ENCODE measurements at regions not wholly inside any gene's neighbourhood (a gene's known extent, or its start where the extent isn't known, plus 50 kb on each side); places are given as distances from the start of the nearest gene placed in this dataset.
"Not testable (repeated sequence)": the region's sequence is repeated elsewhere in the genome, so short reads cannot be mapped to it uniquely, and the experiment has no call there.

GRCh38 chr3:109853077-109853731, 515.9 kb upstream of the DPPA4 start:
- Mint-ChIP-seq H3K36me3 (no peaks in the 10 kb centered on the region), H3K4me3 (no peak overlapping the region), H3K27ac (no peak overlapping the region), H3K27me3 (no peaks in the 10 kb centered on the region), H3K4me1 (ENCODE audit: unreplicated experiment) (no peaks in the 10 kb centered on the region), H3K9me3 (peaks cover 4% of the 10 kb centered on the region)
- TF ChIP-seq CTCF (conservative IDR thresholded peaks at IDR 0.05), result no peak
- DNase-seq (ENCODE audit: extremely low spot score, unreplicated experiment), result no peak

- no peak overlapping the region for H3K27ac Mint-ChIP-seq
- H3K27me3 Mint-ChIP-seq, result no peaks in the 10 kb centered on the region
- no peaks in the 10 kb centered on the region for H3K9me3 Mint-ChIP-seq
- no peak for DNase-seq (ENCODE audit: extremely low spot score, unreplicated experiment)
- H3K36me3 Mint-ChIP-seq, result no peaks in the 10 kb centered on the region
- no peaks in the 10 kb centered on the region for H3K4me1 Mint-ChIP-seq (ENCODE audit: unreplicated experiment)
- no peak for TF ChIP-seq CTCF (conservative IDR thresholded peaks at IDR 0.05)
- H3K4me3 Mint-ChIP-seq, result no peak overlapping the region
Measured at GRCh38 chr3:109863701-109864100, 526.4 kb upstream of the DPPA4 start.

GRCh38 chr3:109864452-109864851, 527.1 kb upstream of the DPPA4 start:
- Mint-ChIP-seq H3K27ac (no peak overlapping the region), H3K27me3 (no peaks in the 10 kb centered on the region), H3K4me1 (ENCODE audit: unreplicated experiment) (no peaks in the 10 kb centered on the region), H3K4me3 (no peak overlapping the region), H3K9me3 (no peaks in the 10 kb centered on the region), H3K36me3 (no peaks in the 10 kb centered on the region)
- no peak for TF ChIP-seq CTCF (conservative IDR thresholded peaks at IDR 0.05)
- DNase-seq (ENCODE audit: extremely low spot score, unreplicated experiment), result no peak

GRCh38 chr3:109869586-109869985, 532.2 kb upstream of the DPPA4 start:
- H3K36me3 Mint-ChIP-seq, result no peaks in the 10 kb centered on the region
- no peaks in the 10 kb centered on the region for H3K27me3 Mint-ChIP-seq
- H3K9me3 Mint-ChIP-seq, result no peaks in the 10 kb centered on the region
- no peak for DNase-seq (ENCODE audit: extremely low spot score, unreplicated experiment)
- TF ChIP-seq CTCF (conservative IDR thresholded peaks at IDR 0.05), result no peak
- H3K4me1 Mint-ChIP-seq (ENCODE audit: unreplicated experiment), result no peaks in the 10 kb centered on the region
- H3K27ac Mint-ChIP-seq, result no peak overlapping the region
- H3K4me3 Mint-ChIP-seq, result no peak overlapping the region

- no peaks in the 10 kb centered on the region for H3K27me3 Mint-ChIP-seq
- no peak overlapping the region for H3K4me3 Mint-ChIP-seq
- no peak for DNase-seq (ENCODE audit: extremely low spot score, unreplicated experiment)
- no peaks in the 10 kb centered on the region for H3K36me3 Mint-ChIP-seq
- no peak overlapping the region for H3K27ac Mint-ChIP-seq
- H3K4me1 Mint-ChIP-seq (ENCODE audit: unreplicated experiment), result no peaks in the 10 kb centered on the region
- TF ChIP-seq CTCF (conservative IDR thresholded peaks at IDR 0.05), result no peak
- H3K9me3 Mint-ChIP-seq, result no peaks in the 10 kb centered on the region
Measured at GRCh38 chr3:109874896-109875708, 537.8 kb upstream of the DPPA4 start.

- not testable (repeated sequence) for H3K9me3 Mint-ChIP-seq; H3K36me3 Mint-ChIP-seq; DNase-seq (ENCODE audit: extremely low spot score, unreplicated experiment); H3K4me3 Mint-ChIP-seq; H3K27ac Mint-ChIP-seq; H3K27me3 Mint-ChIP-seq; H3K4me1 Mint-ChIP-seq (ENCODE audit: unreplicated experiment)
Measured at GRCh38 chr3:109877616-109878015, 540.3 kb upstream of the DPPA4 start.
